ENCODE measurements at regions not wholly inside any gene's neighbourhood (a gene's known extent, or its start where the extent isn't known, plus 50 kb on each side); places are given as distances from the start of the nearest gene placed in this dataset.

- no peaks in the 10 kb centered on the region for H3K36me3 Mint-ChIP-seq
- no peak overlapping the region for H3K27ac Mint-ChIP-seq
- no peaks in the 10 kb centered on the region for H3K27me3 Mint-ChIP-seq
- no peak overlapping the region for H3K4me3 Mint-ChIP-seq
- no peaks in the 10 kb centered on the region for H3K4me1 Mint-ChIP-seq (ENCODE audit: low read depth)
- peaks cover 19% of the 10 kb centered on the region for H3K9me3 Mint-ChIP-seq (ENCODE audit: low read depth)
Observed at GRCh38 chr14:86802726-86803125, 1190.3 kb downstream of the GALC start.

GRCh38 chr14:86799244-86799647, 1193.7 kb downstream of the GALC start:
- Mint-ChIP-seq H3K4me1 (ENCODE audit: low read depth) (no peaks in the 10 kb centered on the region), H3K27ac (no peak overlapping the region), H3K9me3 (ENCODE audit: low read depth) (peaks cover 19% of the 10 kb centered on the region), H3K27me3 (no peaks in the 10 kb centered on the region), H3K36me3 (no peaks in the 10 kb centered on the region), H3K4me3 (no peak overlapping the region)

GRCh38 chr14:86798330-86798729, 1194.7 kb downstream of the GALC start:
- Mint-ChIP-seq H3K36me3 (no peaks in the 10 kb centered on the region), H3K4me1 (ENCODE audit: low read depth) (no peaks in the 10 kb centered on the region), H3K9me3 (ENCODE audit: low read depth) (peaks cover 19% of the 10 kb centered on the region), H3K27ac (no peak overlapping the region), H3K4me3 (no peak overlapping the region), H3K27me3 (no peaks in the 10 kb centered on the region)

GRCh38 chr14:86797075-86797351, 1196.0 kb downstream of the GALC start:
- H3K4me3 Mint-ChIP-seq: no peak overlapping the region
- H3K27ac Mint-ChIP-seq: no peak overlapping the region

GRCh38 chr14:86796221-86797074, 1196.5 kb downstream of the GALC start:
- H3K27me3 Mint-ChIP-seq: no peaks in the 10 kb centered on the region
- H3K27ac Mint-ChIP-seq: no peak overlapping the region
- no peaks in the 10 kb centered on the region for H3K4me1 Mint-ChIP-seq (ENCODE audit: low read depth)
- H3K9me3 Mint-ChIP-seq (ENCODE audit: low read depth): peaks cover 19% of the 10 kb centered on the region
- H3K36me3 Mint-ChIP-seq: no peaks in the 10 kb centered on the region
- H3K4me3 Mint-ChIP-seq: no peak overlapping the region

More at GRCh38 chr14:86797075-86797351, 1196.0 kb downstream of the GALC start:
- H3K9me3 Mint-ChIP-seq (ENCODE audit: low read depth): peaks cover 19% of the 10 kb centered on the region
- no peaks in the 10 kb centered on the region for H3K4me1 Mint-ChIP-seq (ENCODE audit: low read depth)
- no peaks in the 10 kb centered on the region for H3K27me3 Mint-ChIP-seq
- H3K36me3 Mint-ChIP-seq: no peaks in the 10 kb centered on the region

- Mint-ChIP-seq H3K27me3 (no peaks in the 10 kb centered on the region), H3K9me3 (ENCODE audit: low read depth) (peaks cover 9% of the 10 kb centered on the region), H3K27ac (no peak overlapping the region), H3K4me3 (no peak overlapping the region), H3K4me1 (ENCODE audit: low read depth) (no peaks in the 10 kb centered on the region), H3K36me3 (no peaks in the 10 kb centered on the region)
Observed at GRCh38 chr14:86794689-86795088, 1198.3 kb downstream of the GALC start.

- no peaks in the 10 kb centered on the region for H3K9me3 Mint-ChIP-seq (ENCODE audit: low read depth)
- H3K4me1 Mint-ChIP-seq (ENCODE audit: low read depth): no peaks in the 10 kb centered on the region
- H3K4me3 Mint-ChIP-seq: no peak overlapping the region
- H3K27ac Mint-ChIP-seq: no peak overlapping the region
- no peaks in the 10 kb centered on the region for H3K27me3 Mint-ChIP-seq
- H3K36me3 Mint-ChIP-seq: no peaks in the 10 kb centered on the region
Observed at GRCh38 chr14:86790408-86791364, 1202.3 kb downstream of the GALC start.

- no peak overlapping the region for H3K4me3 Mint-ChIP-seq
- no peaks in the 10 kb centered on the region for H3K27me3 Mint-ChIP-seq
- no peaks in the 10 kb centered on the region for H3K36me3 Mint-ChIP-seq
- H3K9me3 Mint-ChIP-seq (ENCODE audit: low read depth): peaks cover 4% of the 10 kb centered on the region
- no peaks in the 10 kb centered on the region for H3K4me1 Mint-ChIP-seq (ENCODE audit: low read depth)
- H3K27ac Mint-ChIP-seq: no peak overlapping the region
Observed at GRCh38 chr14:86788224-86788623, 1204.8 kb downstream of the GALC start.

- Mint-ChIP-seq H3K27ac (no peak overlapping the region), H3K36me3 (no peaks in the 10 kb centered on the region), H3K4me1 (ENCODE audit: low read depth) (no peaks in the 10 kb centered on the region), H3K9me3 (ENCODE audit: low read depth) (peaks cover 5% of the 10 kb centered on the region), H3K27me3 (no peaks in the 10 kb centered on the region), H3K4me3 (no peak overlapping the region)
Observed at GRCh38 chr14:86787717-86788116, 1205.3 kb downstream of the GALC start.

- Mint-ChIP-seq H3K4me3 (no peak overlapping the region), H3K4me1 (ENCODE audit: low read depth) (no peaks in the 10 kb centered on the region), H3K27ac (no peak overlapping the region), H3K9me3 (ENCODE audit: low read depth) (peaks cover 9% of the 10 kb centered on the region), H3K27me3 (no peaks in the 10 kb centered on the region), H3K36me3 (no peaks in the 10 kb centered on the region)
Observed at GRCh38 chr14:86782092-86782580, 1210.8 kb downstream of the GALC start.

GRCh38 chr14:86780876-86781510, 1212.0 kb downstream of the GALC start:
- no peak overlapping the region for H3K4me3 Mint-ChIP-seq

GRCh38 chr14:86780461-86780860, 1212.5 kb downstream of the GALC start:
- Mint-ChIP-seq H3K27me3 (no peaks in the 10 kb centered on the region), H3K36me3 (no peaks in the 10 kb centered on the region), H3K9me3 (ENCODE audit: low read depth) (peaks cover 9% of the 10 kb centered on the region), H3K4me1 (ENCODE audit: low read depth) (no peaks in the 10 kb centered on the region), H3K4me3 (no peak overlapping the region), H3K27ac (no peak overlapping the region)

More at GRCh38 chr14:86780876-86781510, 1212.0 kb downstream of the GALC start:
- peaks cover 9% of the 10 kb centered on the region for H3K9me3 Mint-ChIP-seq (ENCODE audit: low read depth)
- H3K27me3 Mint-ChIP-seq: no peaks in the 10 kb centered on the region
- H3K4me1 Mint-ChIP-seq (ENCODE audit: low read depth): no peaks in the 10 kb centered on the region
- H3K36me3 Mint-ChIP-seq: no peaks in the 10 kb centered on the region
- H3K27ac Mint-ChIP-seq: no peak overlapping the region

GRCh38 chr14:86779416-86779815, 1213.6 kb downstream of the GALC start:
- Mint-ChIP-seq H3K9me3 (ENCODE audit: low read depth) (peaks cover 9% of the 10 kb centered on the region), H3K4me3 (no peak overlapping the region), H3K27me3 (no peaks in the 10 kb centered on the region), H3K27ac (no peak overlapping the region), H3K4me1 (ENCODE audit: low read depth) (no peaks in the 10 kb centered on the region), H3K36me3 (no peaks in the 10 kb centered on the region)

- H3K9me3 Mint-ChIP-seq (ENCODE audit: low read depth): peaks cover 5% of the 10 kb centered on the region
- H3K27ac Mint-ChIP-seq: no peak overlapping the region
Observed at GRCh38 chr14:86777963-86778602, 1214.9 kb downstream of the GALC start.

More at GRCh38 chr14:86777963-86778602, 1214.9 kb downstream of the GALC start:
- Mint-ChIP-seq H3K36me3 (no peaks in the 10 kb centered on the region), H3K4me3 (no peak overlapping the region), H3K27me3 (no peaks in the 10 kb centered on the region), H3K4me1 (ENCODE audit: low read depth) (no peaks in the 10 kb centered on the region)
